ENCODE measurements at regions not wholly inside any gene's neighbourhood (a gene's known extent, or its start where the extent isn't known, plus 50 kb on each side); places are given as distances from the start of the nearest gene placed in this dataset.

GRCh38 chr6:150662814-150663213 lies 63.1 kb downstream of the PLEKHG1 start:
- TF ChIP-seq TARDBP (IDR thresholded peaks at IDR 0.05), result no peak
- TF ChIP-seq FOXA1 (IDR thresholded peaks at IDR 0.05), result no peak
- TF ChIP-seq CTBP1 (IDR thresholded peaks at IDR 0.05; ENCODE audit: borderline replicate concordance), result no peak
- no peak for TF ChIP-seq SP1 (IDR thresholded peaks at IDR 0.05)
- TF ChIP-seq ELF4 (IDR thresholded peaks at IDR 0.05), result no peak
- no peak for TF ChIP-seq ZNF384 (IDR thresholded peaks at IDR 0.05)
- no peak for TF ChIP-seq HDGF (IDR thresholded peaks at IDR 0.05; ENCODE audit: borderline replicate concordance)
- TF ChIP-seq FOXK2 (IDR thresholded peaks at IDR 0.05), result no peak
- no peak for TF ChIP-seq FOXM1 (IDR thresholded peaks at IDR 0.05; ENCODE audit: borderline replicate concordance)
- TF ChIP-seq LEF1 (IDR thresholded peaks at IDR 0.05; ENCODE audit: borderline replicate concordance), result no peak
